NB4 (cell line): ENCODE measurements at regions not wholly inside any gene's neighbourhood (a gene's known extent, or its start where the extent isn't known, plus 50 kb on each side); places are given as distances from the start of the nearest gene placed in this dataset.

Experiments used
- MYC ChIP-seq: IDR thresholded peaks from 2 replicates; pipeline ENCODE4 v1.6.1; 2011; ENCODE audit warnings: low read depth, low read length
- POLR2A ChIP-seq: IDR thresholded peaks from 2 replicates; pipeline ENCODE4 v1.6.1; 2011; ENCODE audit warnings: mild to moderate bottlenecking; ENCODE audit not compliant: insufficient read length; ENCODE audit errors: extremely low read depth
- TF ChIP-seq, protein P1 (sequence below): IDR thresholded peaks from one replicate; pipeline ENCODE4 v1.5.1; 2012; ENCODE audit warnings: low read depth, low read length
- TF ChIP-seq, protein P2 (sequence below): IDR thresholded peaks from 2 replicates; pipeline ENCODE4 v1.6.1; 2011; ENCODE audit warnings: low read depth, low read length

GRCh38 chr20:39310363-39310995 lies 348.3 kb downstream of the DHX35 start:
- TF ChIP-seq, protein P1, sequence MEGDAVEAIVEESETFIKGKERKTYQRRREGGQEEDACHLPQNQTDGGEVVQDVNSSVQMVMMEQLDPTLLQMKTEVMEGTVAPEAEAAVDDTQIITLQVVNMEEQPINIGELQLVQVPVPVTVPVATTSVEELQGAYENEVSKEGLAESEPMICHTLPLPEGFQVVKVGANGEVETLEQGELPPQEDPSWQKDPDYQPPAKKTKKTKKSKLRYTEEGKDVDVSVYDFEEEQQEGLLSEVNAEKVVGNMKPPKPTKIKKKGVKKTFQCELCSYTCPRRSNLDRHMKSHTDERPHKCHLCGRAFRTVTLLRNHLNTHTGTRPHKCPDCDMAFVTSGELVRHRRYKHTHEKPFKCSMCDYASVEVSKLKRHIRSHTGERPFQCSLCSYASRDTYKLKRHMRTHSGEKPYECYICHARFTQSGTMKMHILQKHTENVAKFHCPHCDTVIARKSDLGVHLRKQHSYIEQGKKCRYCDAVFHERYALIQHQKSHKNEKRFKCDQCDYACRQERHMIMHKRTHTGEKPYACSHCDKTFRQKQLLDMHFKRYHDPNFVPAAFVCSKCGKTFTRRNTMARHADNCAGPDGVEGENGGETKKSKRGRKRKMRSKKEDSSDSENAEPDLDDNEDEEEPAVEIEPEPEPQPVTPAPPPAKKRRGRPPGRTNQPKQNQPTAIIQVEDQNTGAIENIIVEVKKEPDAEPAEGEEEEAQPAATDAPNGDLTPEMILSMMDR: no peak
- TF ChIP-seq POLR2A: no peak
- TF ChIP-seq, protein P2, sequence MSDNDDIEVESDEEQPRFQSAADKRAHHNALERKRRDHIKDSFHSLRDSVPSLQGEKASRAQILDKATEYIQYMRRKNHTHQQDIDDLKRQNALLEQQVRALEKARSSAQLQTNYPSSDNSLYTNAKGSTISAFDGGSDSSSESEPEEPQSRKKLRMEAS: no peak
- TF ChIP-seq MYC: no peak
